SK-N-MC (cell line): ENCODE measurements at regions not wholly inside any gene's neighbourhood (a gene's known extent, or its start where the extent isn't known, plus 50 kb on each side); places are given as distances from the start of the nearest gene placed in this dataset.

Experiments used
- EZH2 ChIP-seq: fragments of 200-600 bp; sonication (generic); IDR thresholded peaks from one replicate; pipeline ENCODE4 v1.6.1; 2017; ENCODE audit warnings: antibody characterized with exemption
- POLR2AphosphoS5 ChIP-seq: IDR thresholded peaks from 2 replicates; pipeline ENCODE4 v1.6.1; 2012; ENCODE audit warnings: mild to moderate bottlenecking, low read depth, low read length, borderline replicate concordance

- TF ChIP-seq POLR2AphosphoS5 (no peak), EZH2 (no peak)
Measured at GRCh38 chr13:21757763-21758162, 86.9 kb downstream of the FGF9 start.
